ENCODE measurements at regions not wholly inside any gene's neighbourhood (a gene's known extent, or its start where the extent isn't known, plus 50 kb on each side); places are given as distances from the start of the nearest gene placed in this dataset.

DNA sequence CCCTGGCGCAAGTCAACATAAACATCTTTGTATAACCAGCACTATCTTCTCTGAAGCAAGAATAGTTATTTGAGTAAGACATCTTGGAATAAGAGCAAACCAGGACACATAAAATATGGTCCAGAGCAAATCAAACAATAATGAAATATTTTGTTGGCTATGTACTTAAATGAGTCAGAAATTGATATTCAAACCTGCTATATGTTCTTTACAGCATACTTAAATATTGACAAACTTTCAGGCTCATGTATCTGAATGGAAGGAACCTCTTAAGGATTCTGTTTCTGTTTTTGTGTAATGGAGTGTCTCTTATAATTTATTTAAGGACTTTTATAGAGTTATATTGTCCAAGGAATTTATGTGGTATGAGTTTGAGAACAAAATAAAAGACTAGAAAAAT, 747.3 kb downstream of the EFNA5 start:
- no peak for DNase-seq (ENCODE audit: extremely low read depth in 1 of 2, low read depth in 1 of 2)

DNA sequence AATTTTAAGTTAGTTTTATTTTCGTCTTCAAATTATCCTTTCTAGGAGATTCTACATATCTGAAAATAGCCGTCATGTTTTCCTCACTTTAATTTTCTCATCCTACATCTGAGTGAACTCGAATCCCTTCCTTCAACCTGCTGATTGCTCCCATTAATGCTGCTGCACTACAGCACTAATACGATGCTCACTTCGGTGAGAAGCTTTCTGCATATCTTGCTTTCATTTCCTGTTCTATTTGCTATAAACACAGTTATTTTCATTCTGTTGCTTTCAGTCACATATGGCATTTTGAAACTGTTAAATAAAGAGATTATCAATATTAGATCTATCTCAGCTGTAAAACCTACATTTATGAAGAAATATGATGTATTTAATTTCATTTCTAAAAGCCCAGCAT, 749.2 kb downstream of the EFNA5 start:
- no peak for DNase-seq (ENCODE audit: extremely low read depth in 1 of 2, low read depth in 1 of 2)

DNA sequence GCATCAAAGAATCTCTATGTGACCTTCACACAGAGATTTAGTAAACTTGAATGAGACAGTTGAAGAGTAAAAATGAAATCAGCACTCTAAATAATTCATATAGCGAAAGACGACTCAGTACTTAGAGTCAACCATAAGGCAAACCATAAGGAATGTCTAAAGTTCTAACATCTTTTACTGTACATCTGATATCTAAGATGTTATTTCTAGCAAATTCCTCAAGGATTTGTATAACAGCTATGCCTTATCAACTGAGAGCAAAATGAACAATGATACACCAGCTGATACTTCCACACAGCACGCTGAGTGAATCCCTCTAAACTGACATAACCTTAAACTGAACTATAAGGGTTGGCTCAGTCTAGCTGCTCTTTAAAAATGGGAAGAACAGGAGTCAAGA, 760.3 kb downstream of the EFNA5 start:
- no peak for DNase-seq (ENCODE audit: extremely low read depth in 1 of 2, low read depth in 1 of 2)

DNA sequence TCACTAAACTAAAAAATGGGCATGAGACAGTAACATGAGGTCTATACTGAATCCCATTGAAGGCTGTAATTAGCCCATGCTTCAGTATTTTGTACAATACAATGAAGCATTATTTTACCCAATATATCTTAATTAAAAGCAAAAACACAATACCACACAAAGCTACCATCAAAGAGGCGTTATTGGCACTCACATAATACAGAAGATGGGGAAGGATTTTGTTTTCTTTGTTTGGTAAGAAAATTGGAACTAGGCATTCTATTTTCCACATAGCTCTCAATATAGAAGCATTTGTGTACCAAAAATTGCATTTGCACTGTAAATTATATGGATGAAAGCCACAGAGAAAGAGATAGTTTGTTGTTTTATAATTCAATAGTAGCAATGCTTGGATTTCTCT, 761.0 kb downstream of the EFNA5 start:
- no peak for DNase-seq (ENCODE audit: extremely low read depth in 1 of 2, low read depth in 1 of 2)

DNA sequence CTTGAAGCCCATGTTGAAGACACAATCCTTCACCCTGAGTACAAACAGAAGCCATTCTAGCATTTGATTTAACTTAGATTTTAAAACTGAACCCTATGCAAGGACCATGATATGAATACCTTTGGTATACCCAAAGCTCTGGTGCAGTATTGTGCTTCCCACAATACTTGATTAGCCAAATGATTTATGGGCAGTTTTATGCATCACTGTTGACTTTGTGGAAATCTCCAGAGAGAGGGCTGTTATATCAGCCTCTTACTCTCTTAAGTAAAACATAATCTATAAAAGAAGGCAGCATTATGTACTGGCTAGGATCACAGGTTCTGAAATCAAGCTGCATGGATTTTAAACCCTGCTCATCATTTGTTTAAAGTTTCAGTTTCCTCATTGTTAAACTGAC, 762.8 kb downstream of the EFNA5 start:
- no peak for DNase-seq (ENCODE audit: extremely low read depth in 1 of 2, low read depth in 1 of 2)

DNA sequence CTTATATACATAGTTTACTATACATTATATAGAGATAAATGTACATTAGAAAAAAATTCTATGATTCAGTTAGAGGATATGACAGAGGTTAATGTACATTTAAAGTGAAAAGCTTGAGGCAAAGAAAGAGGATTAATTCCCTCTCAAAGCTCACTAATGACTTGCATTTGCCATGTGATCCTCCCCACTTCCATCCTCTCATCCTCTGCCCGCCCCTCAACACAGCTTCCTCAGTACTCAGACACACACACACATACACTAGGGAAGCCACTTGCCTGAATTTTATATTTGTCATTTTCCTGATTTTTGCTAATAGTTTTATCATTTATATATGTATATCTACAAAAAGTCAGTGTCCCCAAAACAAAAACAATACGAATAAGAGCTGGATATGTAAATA, 764.5 kb downstream of the EFNA5 start:
- no peak for DNase-seq (ENCODE audit: extremely low read depth in 1 of 2, low read depth in 1 of 2)

DNA sequence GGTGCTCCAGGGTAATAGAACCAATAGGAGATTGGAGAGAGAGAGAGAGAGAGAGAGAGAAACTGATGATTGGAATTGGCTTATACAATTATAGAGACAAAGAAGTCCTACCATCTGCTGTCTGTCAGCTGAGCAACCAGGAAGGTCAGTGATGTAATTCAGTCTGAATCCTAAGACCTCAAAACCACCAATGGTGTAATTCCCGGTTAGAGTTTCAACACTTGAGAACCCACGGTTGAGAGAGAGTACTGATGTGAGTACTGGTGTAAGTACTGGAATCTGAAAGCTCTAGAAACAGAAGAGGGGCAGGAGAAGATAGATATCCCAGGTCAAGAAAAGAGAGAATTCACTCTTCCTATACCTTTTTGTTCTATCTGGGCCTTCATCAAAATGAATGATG, 775.8 kb downstream of the EFNA5 start:
- DNase-seq (ENCODE audit: extremely low read depth in 1 of 2, low read depth in 1 of 2): no peak

DNA sequence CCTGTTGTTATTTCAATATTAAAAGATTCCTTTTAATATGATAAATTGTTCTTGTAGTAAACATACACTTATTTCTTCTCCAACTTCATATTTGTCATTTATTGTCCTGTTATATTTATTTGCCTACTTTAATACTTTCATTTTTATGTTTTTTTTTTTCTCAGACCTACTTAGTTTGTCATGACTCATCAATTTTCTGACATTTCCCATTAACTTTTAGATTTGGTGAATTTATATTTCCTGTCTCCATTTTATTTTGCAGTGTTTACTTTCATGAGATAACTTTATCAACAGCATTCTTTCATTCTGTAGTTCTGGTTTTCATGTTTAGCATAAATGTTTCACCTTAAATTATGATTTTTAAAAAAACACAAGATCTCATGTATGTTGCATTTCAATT, 788.7 kb downstream of the EFNA5 start:
- no peak for DNase-seq (ENCODE audit: extremely low read depth in 1 of 2, low read depth in 1 of 2)

DNA sequence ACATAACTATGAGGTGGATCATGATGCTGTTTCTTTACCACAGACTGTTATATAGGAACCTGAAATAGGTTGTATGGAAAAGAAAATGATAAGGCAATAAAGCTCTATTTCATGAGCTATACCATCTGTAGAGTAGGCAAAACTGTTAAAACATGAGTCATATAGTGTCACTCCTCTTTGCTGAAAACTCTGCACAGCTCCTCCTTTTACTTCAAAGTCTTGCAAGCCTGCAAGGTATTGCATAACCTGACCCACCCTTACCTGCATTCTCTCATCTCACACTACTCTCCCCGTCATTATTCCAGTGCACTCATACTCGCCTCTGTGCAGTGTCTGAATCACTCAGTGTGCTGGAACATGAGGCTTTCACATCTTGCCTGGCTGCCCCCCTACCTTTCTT, 790.1 kb downstream of the EFNA5 start:
- no peak for DNase-seq (ENCODE audit: extremely low read depth in 1 of 2, low read depth in 1 of 2)

DNA sequence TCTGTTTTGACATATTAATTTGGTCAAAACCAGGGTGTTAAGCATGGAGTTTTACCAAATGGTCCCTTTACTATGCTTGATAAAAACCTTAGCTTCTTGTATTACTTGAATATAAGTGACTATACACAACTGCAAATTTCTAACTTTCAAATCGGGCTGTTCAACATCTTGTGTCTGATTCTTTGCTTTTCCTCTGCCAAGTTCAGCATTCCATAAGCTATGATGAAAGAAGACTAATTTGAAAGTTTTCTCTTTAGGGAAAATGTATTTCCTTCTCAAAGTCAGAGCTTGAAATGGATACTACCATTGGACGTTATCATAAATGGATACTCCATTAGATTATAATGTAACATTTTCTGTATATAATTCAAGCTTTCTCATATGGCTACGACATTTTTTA, 792.9 kb downstream of the EFNA5 start:
- no peak for DNase-seq (ENCODE audit: extremely low read depth in 1 of 2, low read depth in 1 of 2)

DNA sequence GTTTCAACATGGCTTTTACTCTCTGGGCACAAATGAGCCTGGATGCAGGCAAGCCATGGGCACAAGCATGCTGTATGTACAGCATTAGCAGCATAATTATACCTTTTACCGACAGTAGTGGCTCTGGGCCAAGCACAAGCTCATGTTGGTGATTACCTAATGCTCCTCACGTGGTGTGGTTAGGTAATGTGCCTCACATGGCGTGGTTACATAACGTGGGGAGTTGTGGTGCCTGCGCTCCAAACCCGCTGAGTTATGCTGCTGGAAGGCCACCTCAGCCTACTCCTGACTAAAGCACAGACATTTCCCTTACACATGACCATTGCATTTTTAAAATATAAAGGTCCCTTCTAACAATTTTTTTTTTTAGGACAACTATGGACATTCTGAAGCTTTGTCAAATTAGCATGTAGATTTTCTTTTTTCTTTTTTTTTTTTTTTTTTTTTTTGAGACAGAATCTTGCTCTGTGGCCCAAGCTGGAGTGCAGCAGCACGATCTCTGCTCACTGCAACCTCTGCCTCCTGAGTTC, 794.0 kb downstream of the EFNA5 start:
- DNase-seq (ENCODE audit: extremely low read depth in 1 of 2, low read depth in 1 of 2): no peak

DNA sequence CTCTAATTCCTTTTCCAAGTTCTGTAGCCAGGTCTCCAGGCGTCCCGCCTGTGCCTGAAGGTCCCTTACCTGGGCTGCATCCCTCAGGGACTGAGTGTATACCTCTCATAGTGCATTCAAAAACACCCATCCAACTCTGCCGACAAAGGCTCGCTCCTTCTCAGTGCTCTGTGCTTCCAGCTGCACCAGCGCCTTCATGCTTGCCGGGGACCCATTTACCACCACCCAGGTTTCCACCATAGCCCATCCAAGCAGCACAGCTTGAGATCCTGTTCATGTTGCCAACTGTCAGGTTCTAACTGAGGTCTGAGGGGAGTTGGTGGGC, 794.5 kb downstream of the EFNA5 start:
- DNase-seq (ENCODE audit: extremely low read depth in 1 of 2, low read depth in 1 of 2): no peak

DNA sequence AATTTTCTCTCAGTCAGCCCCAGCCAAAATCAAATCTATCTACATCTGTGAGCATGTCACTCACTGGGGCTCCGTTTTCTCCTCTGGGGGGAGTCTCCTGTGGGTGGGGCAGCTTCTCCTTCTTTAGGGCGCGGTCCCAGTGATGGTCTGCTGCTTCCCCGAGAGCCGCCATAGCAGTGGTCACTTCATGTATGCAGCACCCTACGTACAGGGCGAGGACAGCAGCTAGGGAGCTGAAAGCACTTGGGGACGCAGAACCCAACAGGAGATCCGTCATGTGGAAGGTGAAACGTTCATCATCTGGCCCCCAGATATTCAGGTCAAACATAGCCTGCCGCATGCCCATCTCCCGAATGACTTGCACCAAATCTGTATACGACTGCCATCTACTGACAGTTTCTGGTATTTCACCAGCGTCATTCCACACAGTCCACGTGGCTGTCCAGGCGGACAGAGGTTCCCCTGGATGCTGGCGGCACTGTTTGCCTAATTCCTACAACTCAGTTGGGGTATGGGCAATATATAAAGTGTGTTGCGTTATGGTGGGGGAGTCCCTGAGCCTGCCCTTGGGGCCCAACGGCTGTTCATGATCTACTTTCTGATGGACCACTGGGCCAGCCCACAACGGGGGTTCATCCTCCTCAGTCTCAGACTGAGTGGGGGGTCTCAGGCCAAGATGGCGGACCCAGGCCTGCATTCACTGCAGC, 795.0 kb downstream of the EFNA5 start:
- DNase-seq (ENCODE audit: extremely low read depth in 1 of 2, low read depth in 1 of 2): no peak

DNA sequence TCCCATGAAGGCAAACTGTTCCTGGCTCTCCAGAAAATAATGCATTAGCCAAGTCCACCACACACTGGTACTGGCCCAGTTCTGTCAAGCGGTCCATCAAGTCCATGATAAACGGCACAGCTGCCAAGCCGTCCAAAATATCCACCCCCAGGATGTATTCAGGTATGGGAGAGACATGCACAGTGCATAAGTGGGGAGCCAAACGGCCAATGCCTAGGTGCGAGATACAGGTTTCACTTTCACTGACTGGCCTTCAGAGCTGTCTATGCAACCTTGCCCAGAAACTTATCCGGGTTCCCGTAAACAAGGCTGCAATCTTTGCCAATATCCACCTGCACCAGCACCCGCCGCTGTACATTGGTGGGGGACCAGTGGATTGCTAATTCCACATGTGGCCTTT, 795.8 kb downstream of the EFNA5 start:
- no peak for DNase-seq (ENCODE audit: extremely low read depth in 1 of 2, low read depth in 1 of 2)

DNA sequence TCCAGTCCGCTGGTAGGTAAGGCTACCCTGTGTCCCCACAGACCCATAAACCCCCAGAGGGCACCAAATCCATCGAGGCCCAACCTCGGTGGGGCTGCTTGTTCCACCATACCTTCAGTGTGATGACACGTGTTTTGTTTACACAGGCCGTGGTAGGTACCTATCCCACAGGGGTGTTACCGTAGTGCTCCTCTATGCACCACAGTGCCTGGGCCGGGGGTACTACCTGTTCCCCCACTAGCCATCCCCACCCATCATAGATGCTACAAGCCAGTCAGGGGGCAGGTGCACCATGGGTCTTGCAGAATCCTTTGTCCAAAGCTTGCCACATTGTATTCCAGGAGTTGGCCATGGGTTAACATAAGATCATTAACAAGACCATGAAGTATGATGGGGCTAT, 796.2 kb downstream of the EFNA5 start:
- no peak for DNase-seq (ENCODE audit: extremely low read depth in 1 of 2, low read depth in 1 of 2)

DNA sequence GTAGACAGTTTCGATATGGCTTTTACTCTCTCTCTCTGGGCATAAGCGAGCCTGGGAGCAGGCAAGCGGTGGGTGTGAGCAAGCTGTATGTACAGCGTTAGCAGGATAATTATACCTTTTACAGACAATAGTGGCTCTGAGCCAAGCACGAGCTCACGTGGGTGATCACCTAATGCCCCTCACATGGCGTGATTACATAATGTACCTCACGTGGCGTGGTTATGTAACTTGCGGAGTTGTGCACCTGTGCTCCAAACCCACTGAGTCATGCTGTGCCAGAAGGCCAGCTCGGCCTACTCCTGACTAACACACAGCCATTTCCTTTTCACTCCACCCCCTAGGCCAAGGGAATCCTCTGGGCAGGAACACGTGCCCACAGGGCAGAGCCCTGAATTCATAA, 797.2 kb downstream of the EFNA5 start:
- DNase-seq (ENCODE audit: extremely low read depth in 1 of 2, low read depth in 1 of 2): no peak

DNA sequence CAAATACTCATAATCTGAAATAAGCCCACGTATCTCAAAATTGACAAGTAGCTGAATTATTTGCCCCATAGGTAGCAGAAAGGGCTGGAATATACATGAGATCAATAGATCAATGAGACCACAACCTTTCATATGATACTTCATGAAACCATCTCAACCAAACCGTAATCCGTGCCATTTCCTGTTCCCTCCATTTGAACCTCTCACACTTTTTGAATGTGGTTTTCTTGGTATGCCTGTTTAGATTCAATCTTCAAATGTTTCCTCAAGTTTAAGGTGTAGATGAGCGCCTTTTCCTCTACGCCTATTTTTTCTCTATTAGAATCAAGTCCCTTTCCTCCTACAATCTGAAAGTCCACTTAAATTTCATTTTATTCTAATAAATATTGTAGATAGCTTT, 805.5 kb downstream of the EFNA5 start:
- no peak for DNase-seq (ENCODE audit: extremely low read depth in 1 of 2, low read depth in 1 of 2)

DNA sequence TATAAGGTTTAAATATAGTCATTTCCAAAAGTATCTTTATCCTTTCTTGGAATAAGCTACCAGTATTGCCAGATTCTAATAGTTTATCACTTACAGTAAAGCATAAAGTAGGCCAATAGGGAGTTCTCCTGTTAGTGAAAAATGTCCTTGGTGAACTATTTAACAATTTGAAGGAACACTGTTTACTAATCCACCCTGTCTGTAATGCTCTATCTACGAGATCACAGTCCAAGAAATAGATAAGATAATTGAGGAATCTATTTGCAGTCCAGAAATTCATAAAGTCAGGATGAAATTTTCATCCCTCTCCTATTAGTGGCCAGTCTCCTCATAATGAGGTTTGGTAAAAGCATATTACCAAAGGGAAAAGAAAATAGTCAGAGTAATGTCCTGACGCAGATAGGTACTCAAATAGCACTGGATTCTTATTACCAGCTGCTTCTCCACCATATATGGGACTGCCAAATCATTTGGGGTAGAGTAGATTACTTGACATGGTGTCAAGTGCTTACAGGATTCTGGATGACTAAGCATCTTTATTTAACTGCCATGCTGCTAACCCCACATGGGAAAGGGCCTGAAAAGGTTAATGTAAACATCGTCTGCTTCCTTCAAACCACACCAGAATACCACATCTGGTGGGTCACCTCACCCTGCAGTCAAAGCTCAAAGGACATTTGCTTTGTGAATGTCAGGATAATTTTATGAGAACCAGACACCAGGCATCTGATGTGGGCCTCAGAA, 808.1 kb downstream of the EFNA5 start:
- DNase-seq (ENCODE audit: extremely low read depth in 1 of 2, low read depth in 1 of 2): no peak

DNA sequence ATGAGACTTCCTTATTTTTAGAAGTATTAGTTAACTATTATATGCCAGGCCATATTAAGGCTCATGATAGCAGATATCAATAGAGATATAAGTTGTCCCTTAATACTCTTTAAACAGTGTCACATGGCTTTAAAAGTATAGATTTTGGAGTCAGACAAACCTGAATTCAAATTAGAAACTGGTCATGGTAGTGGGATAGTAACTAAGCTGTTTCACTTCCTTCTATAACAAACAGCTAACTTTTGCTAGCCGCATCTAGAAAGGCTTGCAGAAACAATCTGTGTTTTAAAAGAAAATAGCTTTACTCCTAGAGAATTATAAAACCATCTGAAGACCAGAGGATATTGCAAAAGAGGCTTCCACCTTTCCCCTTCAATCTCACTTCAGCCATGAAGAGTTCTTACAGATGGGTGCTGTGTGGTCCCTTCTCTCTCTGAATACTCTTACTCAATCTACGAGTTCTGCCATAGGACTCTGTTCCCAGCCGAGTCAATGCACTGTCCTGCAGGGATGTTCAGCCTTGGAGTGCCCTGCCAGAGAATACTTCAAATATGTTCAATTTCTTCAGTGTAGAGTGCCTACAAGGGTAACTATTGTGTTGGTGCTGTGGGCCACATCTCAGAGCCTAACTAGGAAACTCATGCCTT, 810.2 kb downstream of the EFNA5 start:
- DNase-seq (ENCODE audit: extremely low read depth in 1 of 2, low read depth in 1 of 2): no peak

DNA sequence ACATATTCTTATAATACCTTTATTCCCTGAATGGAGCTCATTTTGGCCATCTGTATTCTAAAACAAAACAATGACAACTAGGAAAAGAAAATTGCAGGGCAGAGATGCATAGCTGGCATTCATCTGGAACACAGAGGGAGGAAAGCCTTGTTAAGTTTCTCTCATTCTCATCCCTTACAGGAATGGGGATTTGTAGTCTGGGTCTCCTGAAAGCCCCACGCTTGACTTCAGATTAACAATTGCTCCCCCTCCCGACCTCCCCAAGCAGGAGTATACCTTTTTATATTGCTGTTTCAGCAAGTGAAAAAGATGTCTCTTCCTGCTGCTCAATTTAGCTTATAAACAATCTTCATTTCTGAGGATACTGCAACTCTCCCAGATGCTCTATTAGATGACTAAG, 812.1 kb downstream of the EFNA5 start:
- DNase-seq (ENCODE audit: extremely low read depth in 1 of 2, low read depth in 1 of 2): no peak

DNA sequence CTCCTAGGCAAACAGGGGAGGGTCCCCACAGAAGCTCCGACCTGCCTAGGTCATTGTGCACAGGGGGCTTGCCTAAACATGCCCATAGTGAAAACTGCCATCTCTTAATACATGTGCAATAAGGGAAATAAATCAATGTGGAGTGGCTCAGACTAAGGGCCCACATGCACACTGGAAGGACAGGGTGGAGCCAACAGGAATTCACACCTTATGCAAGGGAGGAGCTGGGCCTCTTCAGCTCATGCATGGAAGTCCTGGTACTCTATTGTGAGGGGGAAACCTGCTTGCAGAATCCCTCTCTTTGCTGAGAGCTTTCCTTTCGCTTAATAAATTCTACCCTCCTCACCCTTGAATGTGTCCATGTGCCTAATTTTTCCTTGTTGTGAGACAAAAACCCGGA, 815.8 kb downstream of the EFNA5 start:
- DNase-seq (ENCODE audit: extremely low read depth in 1 of 2, low read depth in 1 of 2): no peak

DNA sequence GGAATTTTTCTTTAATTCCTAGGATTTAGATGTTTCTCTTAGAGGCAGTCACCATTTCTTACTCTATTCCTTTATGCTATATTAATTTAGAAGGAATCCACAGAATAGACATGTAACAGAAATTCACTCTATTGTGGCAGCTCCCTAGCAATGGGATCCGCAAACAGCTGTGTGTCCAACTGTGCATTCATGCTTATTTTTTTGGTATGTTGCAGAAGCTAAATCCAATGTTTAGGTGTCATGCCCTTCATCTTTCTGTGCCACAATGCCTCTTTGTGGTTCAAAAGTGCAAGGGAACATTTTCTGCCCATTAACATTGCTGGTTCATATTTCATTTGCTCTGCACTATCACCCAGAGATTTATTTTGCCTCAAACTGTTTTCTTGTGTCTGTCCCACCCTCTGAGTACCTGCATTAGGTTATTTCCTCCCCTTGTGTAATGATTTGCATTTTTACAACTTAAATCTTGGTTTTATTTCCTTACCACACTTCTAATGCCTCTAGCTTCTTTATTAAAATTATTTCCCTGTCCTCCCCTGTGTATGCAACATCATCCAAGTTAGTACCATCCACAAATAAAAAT, 816.5 kb downstream of the EFNA5 start:
- DNase-seq (ENCODE audit: extremely low read depth in 1 of 2, low read depth in 1 of 2): no peak
